ENCODE measurements at regions not wholly inside any gene's neighbourhood (a gene's known extent, or its start where the extent isn't known, plus 50 kb on each side); places are given as distances from the start of the nearest gene placed in this dataset.
"Not testable (repeated sequence)": the region's sequence is repeated elsewhere in the genome, so short reads cannot be mapped to it uniquely, and the experiment has no call there.

- DNase-seq, result no peak
Measured at GRCh38 chr12:89833337-89834252, 125.0 kb upstream of the ATP2B1 start.

- DNase-seq, result no peak
Measured at GRCh38 chr12:89832336-89832735, 123.7 kb upstream of the ATP2B1 start.

GRCh38 chr12:89831310-89832095 is 122.9 kb upstream of the ATP2B1 start:
- DNase-seq, result no peak

GRCh38 chr12:89829434-89829975 is 120.9 kb upstream of the ATP2B1 start:
- no peak for DNase-seq

GRCh38 chr12:89828575-89828974 is 119.9 kb upstream of the ATP2B1 start:
- DNase-seq, result no peak

- no peak for DNase-seq
Measured at GRCh38 chr12:89827592-89827991, 119.0 kb upstream of the ATP2B1 start.

- no peak for DNase-seq
Measured at GRCh38 chr12:89826468-89826867, 117.8 kb upstream of the ATP2B1 start.

- DNase-seq, result no peak
Measured at GRCh38 chr12:89825591-89826449, 117.2 kb upstream of the ATP2B1 start.

GRCh38 chr12:89824822-89825221 is 116.2 kb upstream of the ATP2B1 start:
- no peak for DNase-seq

- DNase-seq, result not testable (repeated sequence)
Measured at GRCh38 chr12:89822992-89823391, 114.4 kb upstream of the ATP2B1 start.

GRCh38 chr12:89821896-89822295 is 113.3 kb upstream of the ATP2B1 start:
- no peak for DNase-seq

- DNase-seq, result no peak
Measured at GRCh38 chr12:89817501-89818226, 109.0 kb upstream of the ATP2B1 start.

- DNase-seq, result no peak
Measured at GRCh38 chr12:89815225-89815624, 106.6 kb upstream of the ATP2B1 start.

- DNase-seq, result no peak
Measured at GRCh38 chr12:89803412-89803811, 94.8 kb upstream of the ATP2B1 start.

- no peak for DNase-seq
Measured at GRCh38 chr12:89801284-89801683, 92.6 kb upstream of the ATP2B1 start.

- DNase-seq, result no peak
Measured at GRCh38 chr12:89800435-89800834, 91.8 kb upstream of the ATP2B1 start.

GRCh38 chr12:89799316-89799715 is 90.7 kb upstream of the ATP2B1 start:
- DNase-seq, result no peak

GRCh38 chr12:89797436-89797835 is 88.8 kb upstream of the ATP2B1 start:
- no peak for DNase-seq

- no peak for DNase-seq
Measured at GRCh38 chr12:89796798-89797382, 88.3 kb upstream of the ATP2B1 start.

- no peak for DNase-seq
Measured at GRCh38 chr12:89793946-89794345, 85.3 kb upstream of the ATP2B1 start.

GRCh38 chr12:89791286-89791685 is 82.6 kb upstream of the ATP2B1 start:
- no peak for DNase-seq

- DNase-seq, result no peak
Measured at GRCh38 chr12:89789862-89790261, 81.2 kb upstream of the ATP2B1 start.

Data from cerebellar nuclear complex (tissue), 1 donor.